ENCODE measurements at regions not wholly inside any gene's neighbourhood (a gene's known extent, or its start where the extent isn't known, plus 50 kb on each side); places are given as distances from the start of the nearest gene placed in this dataset.

- intact Hi-C loops (cut with DNase I): loop anchor here in 1 of 2 donors (10.0 kb wide), 1 partner anchor 108 kb away; no protein-coding TSS in a partner anchor
- DNase-seq (peak in 1 of 2 donors; percentile 70), ATAC-seq (ENCODE audit: low FRiP score) (peak; percentile 7)
- Histone ChIP-seq H3K9me3 (ENCODE audit: control insufficient read depth, low read length) (no peaks in the 10 kb centered on the region), H3K36me3 (ENCODE audit: control insufficient read depth in 1 of 2, insufficient read depth in 2 of 2, low read length in 1 of 2) (no peaks in the 10 kb centered on the region), H3K4me3 (ENCODE audit: low read length in 2 of 2) (no peak overlapping the region), H3K27me3 (ENCODE audit: control insufficient read depth in 1 of 2, insufficient read depth in 2 of 2, low read length in 1 of 2) (no peaks in the 10 kb centered on the region), H3K4me1 (ENCODE audit: control insufficient read depth in 1 of 2, insufficient read depth in 2 of 2, low read length in 2 of 2) (no peaks in the 10 kb centered on the region), H3K27ac (ENCODE audit: low read depth in 1 of 2, low read length in 2 of 2) (no peak overlapping the region)
- 61 to 66% methylated on average over 10 of the region's 10 CpGs for WGBS, 2 donors
Observed at GRCh38 chr2:43106559-43107527, 119.6 kb downstream of the ZFP36L2 start.

- Histone ChIP-seq H3K4me3 (ENCODE audit: low read length in 2 of 2) (no peak overlapping the region), H3K9me3 (ENCODE audit: control insufficient read depth, low read length) (no peaks in the 10 kb centered on the region), H3K36me3 (ENCODE audit: control insufficient read depth in 1 of 2, insufficient read depth in 2 of 2, low read length in 1 of 2) (no peaks in the 10 kb centered on the region), H3K27ac (ENCODE audit: low read depth in 1 of 2, low read length in 2 of 2) (no peak overlapping the region), H3K4me1 (ENCODE audit: control insufficient read depth in 1 of 2, insufficient read depth in 2 of 2, low read length in 2 of 2) (no peaks in the 10 kb centered on the region), H3K27me3 (ENCODE audit: control insufficient read depth in 1 of 2, insufficient read depth in 2 of 2, low read length in 1 of 2) (no peaks in the 10 kb centered on the region)
- intact Hi-C loops (cut with DNase I): loop anchor here in 1 of 2 donors (10.0 kb wide), 1 partner anchor 109 kb away; no protein-coding TSS in a partner anchor
- DNase-seq (peak in 1 of 2 donors; percentile 82), ATAC-seq (ENCODE audit: low FRiP score) (peak; percentile 36)
- 31 to 40% methylated on average over 4 of the region's 4 CpGs for WGBS, 2 donors
Observed at GRCh38 chr2:43105586-43106558, 120.5 kb downstream of the ZFP36L2 start.

- H3K27ac ChIP-seq (ENCODE audit: low read depth in 1 of 2, low read length in 2 of 2): no peak overlapping the region
- WGBS, 2 donors: 96 to 97% methylated on average over 2 of the region's 2 CpGs
Observed at GRCh38 chr2:43104763-43105162, 121.6 kb downstream of the ZFP36L2 start.

GRCh38 chr2:43104106-43104505 is 122.3 kb downstream of the ZFP36L2 start:
- 98% methylated on average over 6 of the region's 6 CpGs for WGBS, 2 donors
- H3K4me1 ChIP-seq (ENCODE audit: control insufficient read depth in 1 of 2, insufficient read depth in 2 of 2, low read length in 2 of 2): no peaks in the 10 kb centered on the region
- no peaks in the 10 kb centered on the region for H3K27me3 ChIP-seq (ENCODE audit: control insufficient read depth in 1 of 2, insufficient read depth in 2 of 2, low read length in 1 of 2)
- H3K36me3 ChIP-seq (ENCODE audit: control insufficient read depth in 1 of 2, insufficient read depth in 2 of 2, low read length in 1 of 2): no peaks in the 10 kb centered on the region
- no peak for DNase-seq
- no peak overlapping the region for H3K4me3 ChIP-seq (ENCODE audit: low read length in 2 of 2)
- intact Hi-C loops (cut with DNase I): loop anchor here in 1 of 2 donors (10.0 kb wide), 1 partner anchor 111 kb away; no protein-coding TSS in a partner anchor
- H3K9me3 ChIP-seq (ENCODE audit: control insufficient read depth, low read length): no peaks in the 10 kb centered on the region
- no peak overlapping the region for H3K27ac ChIP-seq (ENCODE audit: low read depth in 1 of 2, low read length in 2 of 2)
- ATAC-seq (ENCODE audit: low FRiP score): no peak

More at GRCh38 chr2:43104763-43105162, 121.6 kb downstream of the ZFP36L2 start:
- Histone ChIP-seq H3K4me3 (ENCODE audit: low read length in 2 of 2) (no peak overlapping the region), H3K27me3 (ENCODE audit: control insufficient read depth in 1 of 2, insufficient read depth in 2 of 2, low read length in 1 of 2) (no peaks in the 10 kb centered on the region), H3K9me3 (ENCODE audit: control insufficient read depth, low read length) (no peaks in the 10 kb centered on the region), H3K36me3 (ENCODE audit: control insufficient read depth in 1 of 2, insufficient read depth in 2 of 2, low read length in 1 of 2) (no peaks in the 10 kb centered on the region), H3K4me1 (ENCODE audit: control insufficient read depth in 1 of 2, insufficient read depth in 2 of 2, low read length in 2 of 2) (no peaks in the 10 kb centered on the region)
- intact Hi-C loops (cut with DNase I): loop anchor here in 1 of 2 donors (10.0 kb wide), 1 partner anchor 110 kb away; no protein-coding TSS in a partner anchor
- ATAC-seq (ENCODE audit: low FRiP score) (no peak), DNase-seq (no peak)

GRCh38 chr2:43103093-43103404 is 123.4 kb downstream of the ZFP36L2 start:
- Histone ChIP-seq H3K4me3 (ENCODE audit: low read length in 2 of 2) (no peak overlapping the region), H3K36me3 (ENCODE audit: control insufficient read depth in 1 of 2, insufficient read depth in 2 of 2, low read length in 1 of 2) (no peaks in the 10 kb centered on the region), H3K27ac (ENCODE audit: low read depth in 1 of 2, low read length in 2 of 2) (no peak overlapping the region), H3K27me3 (ENCODE audit: control insufficient read depth in 1 of 2, insufficient read depth in 2 of 2, low read length in 1 of 2) (no peaks in the 10 kb centered on the region), H3K9me3 (ENCODE audit: control insufficient read depth, low read length) (no peaks in the 10 kb centered on the region), H3K4me1 (ENCODE audit: control insufficient read depth in 1 of 2, insufficient read depth in 2 of 2, low read length in 2 of 2) (no peaks in the 10 kb centered on the region)
- WGBS, 2 donors: 79 to 82% methylated on average over 3 of the region's 3 CpGs
- DNase-seq (no peak), ATAC-seq (ENCODE audit: low FRiP score) (no peak)
- intact Hi-C loops (cut with DNase I): loop anchor here in 1 of 2 donors (10.0 kb wide), 1 partner anchor 112 kb away; no protein-coding TSS in a partner anchor

- 12 to 17% methylated on average over 9 of the region's 9 CpGs for WGBS, 2 donors
- ATAC-seq (ENCODE audit: low FRiP score): peak; percentile 67
- Histone ChIP-seq H3K36me3 (ENCODE audit: control insufficient read depth in 1 of 2, insufficient read depth in 2 of 2, low read length in 1 of 2) (no peaks in the 10 kb centered on the region), H3K27ac (ENCODE audit: low read depth in 1 of 2, low read length in 2 of 2) (peak overlapping the region; percentile 76 to 78), H3K4me1 (ENCODE audit: control insufficient read depth in 1 of 2, insufficient read depth in 2 of 2, low read length in 2 of 2) (no peaks in the 10 kb centered on the region), H3K9me3 (ENCODE audit: control insufficient read depth, low read length) (no peaks in the 10 kb centered on the region), H3K27me3 (ENCODE audit: control insufficient read depth in 1 of 2, insufficient read depth in 2 of 2, low read length in 1 of 2) (no peaks in the 10 kb centered on the region), H3K4me3 (ENCODE audit: low read length in 2 of 2) (no peak overlapping the region)
- intact Hi-C loops (cut with DNase I): loop anchor here in 1 of 2 donors (10.0 kb wide), 1 partner anchor 112 kb away; no protein-coding TSS in a partner anchor
- DNase-seq: peak in 1 of 2 donors; percentile 76
Observed at GRCh38 chr2:43102366-43103092, 123.9 kb downstream of the ZFP36L2 start.

- intact Hi-C loops (cut with DNase I): loop anchor here in 1 of 2 donors (10.0 kb wide), 1 partner anchor 113 kb away; no protein-coding TSS in a partner anchor
- H3K27ac ChIP-seq (ENCODE audit: low read depth in 1 of 2, low read length in 2 of 2): peak overlapping the region; percentile 76 to 78
- H3K4me3 ChIP-seq (ENCODE audit: low read length in 2 of 2): no peak overlapping the region
- ATAC-seq (ENCODE audit: low FRiP score) (no peak), DNase-seq (no peak)
- H3K4me1 ChIP-seq (ENCODE audit: control insufficient read depth in 1 of 2, insufficient read depth in 2 of 2, low read length in 2 of 2): no peaks in the 10 kb centered on the region
- H3K27me3 ChIP-seq (ENCODE audit: control insufficient read depth in 1 of 2, insufficient read depth in 2 of 2, low read length in 1 of 2): no peaks in the 10 kb centered on the region
- no peaks in the 10 kb centered on the region for H3K9me3 ChIP-seq (ENCODE audit: control insufficient read depth, low read length)
- H3K36me3 ChIP-seq (ENCODE audit: control insufficient read depth in 1 of 2, insufficient read depth in 2 of 2, low read length in 1 of 2): no peaks in the 10 kb centered on the region
- WGBS, 2 donors: 77 to 81% methylated on average over 7 of the region's 7 CpGs
Observed at GRCh38 chr2:43101751-43102150, 124.7 kb downstream of the ZFP36L2 start.
